GM10266 (cell line): ENCODE measurements at regions not wholly inside any gene's neighbourhood (a gene's known extent, or its start where the extent isn't known, plus 50 kb on each side); places are given as distances from the start of the nearest gene placed in this dataset.

Source experiments
- DNase-seq: peaks from one replicate; pipeline ENCODE4 v3.0.0; 2012; ENCODE audit errors: extremely low spot score
- CTCF ChIP-seq: IDR thresholded peaks from 2 replicates; pipeline ENCODE4 v1.5.1; 2012; ENCODE audit warnings: mild to moderate bottlenecking, low read depth; ENCODE audit not compliant: control insufficient read depth, insufficient read depth; ENCODE audit errors: missing control alignments

GRCh38 chr13:64327505-64328194 lies 2902.5 kb downstream of the PCDH9 start:
- DNase-seq: no peak
- TF ChIP-seq CTCF: no peak

GRCh38 chr13:64314331-64314730 lies 2898.7 kb upstream of the PCDH20 start:
- DNase-seq: no peak
- TF ChIP-seq CTCF: no peak

GRCh38 chr13:64311948-64312347 lies 2896.3 kb upstream of the PCDH20 start:
- TF ChIP-seq CTCF: no peak
- DNase-seq: no peak

- TF ChIP-seq CTCF: no peak
Observed at GRCh38 chr13:64311112-64311511, 2895.5 kb upstream of the PCDH20 start.

GRCh38 chr13:64305246-64305645 lies 2889.6 kb upstream of the PCDH20 start:
- TF ChIP-seq CTCF: no peak

More at GRCh38 chr13:64311112-64311511, 2895.5 kb upstream of the PCDH20 start:
- no peak for DNase-seq

GRCh38 chr13:64300239-64300638 lies 2884.6 kb upstream of the PCDH20 start:
- no peak for DNase-seq
- TF ChIP-seq CTCF: no peak

More at GRCh38 chr13:64305246-64305645, 2889.6 kb upstream of the PCDH20 start:
- DNase-seq: no peak

- no peak for TF ChIP-seq CTCF
- DNase-seq: no peak
Observed at GRCh38 chr13:64293923-64294322, 2878.3 kb upstream of the PCDH20 start.
